GM12873 (cell line): ENCODE measurements at regions not wholly inside any gene's neighbourhood (a gene's known extent, or its start where the extent isn't known, plus 50 kb on each side); places are given as distances from the start of the nearest gene placed in this dataset.

Experiments
- TF ChIP-seq, protein P1 (sequence below): IDR thresholded peaks from 2 replicates; pipeline ENCODE4 v1.5.1; 2012; ENCODE audit warnings: low read depth, mild to moderate bottlenecking, moderate library complexity, low read length, control low read depth; ENCODE audit not compliant: insufficient read depth; ENCODE audit errors: missing control alignments

DNA sequence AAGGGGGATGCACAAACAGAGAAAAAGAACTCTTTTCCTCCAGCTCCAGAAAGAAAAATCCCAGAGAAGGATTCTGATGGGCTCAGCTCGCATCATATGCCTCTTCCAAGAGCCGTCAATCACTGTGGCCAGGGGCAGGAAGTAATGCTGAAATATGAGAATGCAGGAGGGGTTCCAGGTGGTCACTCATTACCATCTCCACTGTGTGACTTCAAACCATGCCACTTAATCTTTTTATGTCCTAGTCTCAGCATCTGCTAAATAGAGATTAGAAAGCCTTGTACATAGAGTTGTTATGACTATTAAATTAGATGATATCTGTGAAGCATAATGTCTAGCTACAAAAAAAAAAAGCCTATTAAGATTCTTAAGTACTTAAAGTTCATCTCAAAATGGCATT lies 65.6 kb upstream of the FICD start:
- TF ChIP-seq, protein P1, sequence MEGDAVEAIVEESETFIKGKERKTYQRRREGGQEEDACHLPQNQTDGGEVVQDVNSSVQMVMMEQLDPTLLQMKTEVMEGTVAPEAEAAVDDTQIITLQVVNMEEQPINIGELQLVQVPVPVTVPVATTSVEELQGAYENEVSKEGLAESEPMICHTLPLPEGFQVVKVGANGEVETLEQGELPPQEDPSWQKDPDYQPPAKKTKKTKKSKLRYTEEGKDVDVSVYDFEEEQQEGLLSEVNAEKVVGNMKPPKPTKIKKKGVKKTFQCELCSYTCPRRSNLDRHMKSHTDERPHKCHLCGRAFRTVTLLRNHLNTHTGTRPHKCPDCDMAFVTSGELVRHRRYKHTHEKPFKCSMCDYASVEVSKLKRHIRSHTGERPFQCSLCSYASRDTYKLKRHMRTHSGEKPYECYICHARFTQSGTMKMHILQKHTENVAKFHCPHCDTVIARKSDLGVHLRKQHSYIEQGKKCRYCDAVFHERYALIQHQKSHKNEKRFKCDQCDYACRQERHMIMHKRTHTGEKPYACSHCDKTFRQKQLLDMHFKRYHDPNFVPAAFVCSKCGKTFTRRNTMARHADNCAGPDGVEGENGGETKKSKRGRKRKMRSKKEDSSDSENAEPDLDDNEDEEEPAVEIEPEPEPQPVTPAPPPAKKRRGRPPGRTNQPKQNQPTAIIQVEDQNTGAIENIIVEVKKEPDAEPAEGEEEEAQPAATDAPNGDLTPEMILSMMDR = no peak

DNA sequence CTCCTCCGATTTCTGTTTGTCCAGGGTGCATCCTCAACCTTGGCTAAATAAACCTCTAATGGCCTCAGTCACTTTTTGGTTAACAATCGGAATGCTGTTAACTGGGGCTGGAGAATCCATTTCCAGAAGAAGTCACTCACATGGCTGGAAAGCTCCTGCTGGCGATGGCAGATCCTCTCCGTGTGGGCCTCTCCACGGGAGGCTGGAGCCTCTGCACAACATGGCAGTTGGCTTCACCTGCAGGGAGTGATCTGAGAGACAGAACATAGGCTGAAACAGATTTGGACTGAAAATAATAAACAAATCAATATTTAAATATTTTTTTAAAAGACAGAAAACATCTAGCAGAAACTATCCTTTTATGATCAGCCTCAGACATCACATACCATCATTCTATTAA lies 66.8 kb upstream of the FICD start:
- TF ChIP-seq, protein P1 = no peak

DNA sequence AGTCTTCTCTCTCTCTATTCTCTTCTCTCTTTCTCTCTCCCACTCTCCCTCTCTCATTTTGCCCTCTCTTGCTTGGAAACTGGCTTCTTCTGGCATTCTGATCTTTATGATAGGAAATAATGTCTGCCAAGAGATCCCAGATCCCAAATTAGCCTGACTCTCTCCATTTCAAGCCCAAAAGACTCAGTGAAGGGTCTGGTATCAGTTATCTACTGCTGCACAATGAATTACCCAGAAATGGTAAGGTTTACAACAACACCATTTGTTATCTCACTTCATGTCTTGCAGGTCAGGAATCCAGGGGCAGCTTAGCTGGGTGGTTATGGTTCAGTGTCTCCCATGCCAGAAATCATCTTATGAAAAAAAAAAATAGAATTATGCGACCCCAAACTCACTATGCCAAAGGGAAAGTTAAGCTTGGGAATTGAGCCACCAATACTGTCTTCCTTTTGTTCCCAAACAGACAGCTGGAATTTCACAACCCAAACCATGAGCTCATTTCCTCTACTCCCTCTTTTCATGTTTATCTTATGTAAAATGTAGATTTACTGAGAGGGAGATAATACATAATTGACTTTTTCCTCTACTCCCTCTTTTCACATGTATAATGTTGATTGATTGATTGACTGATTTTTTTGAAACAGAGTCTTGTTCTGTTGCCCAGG lies 67.8 kb upstream of the FICD start:
- TF ChIP-seq, protein P1 = no peak

DNA sequence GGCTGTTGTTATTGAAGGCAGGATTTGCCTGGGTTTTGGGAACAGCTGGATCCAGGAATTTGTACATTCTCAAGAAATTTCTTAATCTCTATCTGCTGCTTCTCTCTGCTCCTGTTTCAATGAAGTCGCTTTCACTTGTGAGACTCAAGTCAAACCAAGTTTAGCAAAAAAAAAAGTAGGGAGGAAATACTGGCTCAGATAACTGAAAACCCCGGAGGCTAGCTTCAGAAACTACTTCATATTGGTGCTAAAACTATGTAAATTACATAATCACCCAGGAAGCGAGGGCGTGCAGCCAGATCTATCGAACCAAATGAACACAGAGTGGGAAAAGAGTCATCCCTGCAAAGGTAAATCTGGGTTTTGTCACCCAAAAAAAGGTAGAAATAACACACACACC lies 68.3 kb upstream of the FICD start:
- TF ChIP-seq, protein P1 = no peak

DNA sequence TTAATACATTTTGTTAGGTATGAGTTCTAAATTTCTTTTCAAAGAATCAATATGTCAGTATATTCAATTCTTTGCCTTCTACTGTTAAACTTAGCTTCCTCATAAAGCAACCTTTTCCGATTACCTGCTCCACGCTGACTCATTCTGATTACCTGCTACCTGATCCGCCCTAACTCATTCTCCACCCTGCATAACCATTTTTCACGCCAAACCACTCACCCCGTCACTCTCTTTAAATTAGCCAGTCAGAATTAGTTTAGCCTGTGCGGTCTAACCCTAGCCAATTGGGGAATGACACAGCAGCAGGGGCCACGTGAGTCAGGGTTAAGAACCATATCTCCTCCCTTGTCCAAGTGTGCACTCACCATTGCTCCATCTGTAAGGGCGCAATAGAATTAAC lies 72.2 kb upstream of the FICD start:
- TF ChIP-seq, protein P1 = no peak

DNA sequence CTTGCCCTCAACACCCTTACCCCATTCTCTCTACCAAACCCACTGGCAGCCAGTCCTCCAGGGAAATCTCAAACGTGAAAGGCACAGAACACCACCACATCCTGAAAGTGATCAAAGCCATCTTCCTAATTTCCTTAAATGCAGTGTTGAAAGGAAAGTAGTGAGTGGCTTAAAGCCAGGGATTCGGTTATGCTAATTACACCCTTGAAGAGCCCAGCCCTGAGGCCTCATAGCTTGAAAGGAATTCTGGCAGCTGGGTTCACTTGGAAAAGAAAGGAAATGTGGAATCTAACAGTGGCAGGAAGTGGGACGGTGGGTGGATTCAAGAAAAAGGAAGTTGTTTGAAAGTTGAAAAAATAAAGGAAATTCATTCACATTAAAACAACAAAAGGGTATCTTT lies 73.0 kb upstream of the FICD start:
- TF ChIP-seq, protein P1 = no peak

DNA sequence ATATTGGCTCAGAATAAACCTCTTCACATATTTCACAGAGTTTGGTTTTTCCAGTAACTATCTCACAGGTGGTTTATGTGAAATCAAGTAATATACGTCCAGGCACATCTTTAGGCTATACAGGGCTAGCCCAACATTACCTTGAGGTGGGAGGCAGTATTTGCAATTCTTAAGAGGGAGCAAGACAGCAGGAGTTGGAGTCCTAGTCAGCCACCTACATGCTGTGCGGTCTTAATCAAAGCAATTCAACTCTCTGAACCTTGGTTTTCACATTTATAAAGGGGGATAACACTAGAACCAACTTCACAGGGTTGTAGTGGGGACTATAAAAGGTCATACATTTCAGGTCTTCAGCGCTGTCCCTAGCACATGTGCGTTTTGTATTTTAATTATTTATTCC lies 73.5 kb upstream of the FICD start:
- TF ChIP-seq, protein P1 = no peak
